ENCODE measurements at regions not wholly inside any gene's neighbourhood (a gene's known extent, or its start where the extent isn't known, plus 50 kb on each side); places are given as distances from the start of the nearest gene placed in this dataset.

GRCh38 chr4:117326091-117326490 is 240.7 kb upstream of the TRAM1L1 start:
- H3K27me3 ChIP-seq (ENCODE audit: control insufficient read depth, insufficient read depth, low read length), result no peaks in the 10 kb centered on the region
- DNase-seq (ENCODE audit: low read depth, low spot score) (no peak), ATAC-seq (no peak)
- intact Hi-C loops (cut with micrococcal nuclease; ENCODE audit: unreplicated experiment), result no loop called here
- H3K4me1 ChIP-seq (ENCODE audit: control insufficient read depth, insufficient read depth, low read length), result no peaks in the 10 kb centered on the region
- no TSS peak for BruUV-seq (replicated peaks)
- no peak for TF ChIP-seq SIN3A (IDR thresholded peaks at IDR 0.05; ENCODE audit: borderline replicate concordance, insufficient read depth, low read depth, low read length)
- no peak for TF ChIP-seq TCF7L2 (IDR thresholded peaks at IDR 0.05; ENCODE audit: low read depth, low read length)
- TF ChIP-seq REST (IDR thresholded peaks at IDR 0.05; ENCODE audit: insufficient read depth in 1 of 2, low read depth in 2 of 2, low read length in 1 of 2), result no peak
- no peak for TF ChIP-seq POLR2AphosphoS5 (IDR thresholded peaks at IDR 0.05; ENCODE audit: low read depth, low read length)
- no peak for TF ChIP-seq CTCF (IDR thresholded peaks at IDR 0.05)
- in situ Hi-C loops (cut with HindIII; ENCODE audit: low pct_unique_long_range_greater_than_20kb, low sequenced_read_pairs), result no loop called here
- no peak overlapping the region for H3K27ac ChIP-seq (ENCODE audit: low read length)
- CTCF ChIA-PET, result no interaction called here
- H3K4me3 ChIP-seq (ENCODE audit: low read depth in 2 of 2, low read length in 2 of 2), result no peak overlapping the region
- POLR2A ChIA-PET, result interaction anchor here (0.6 kb wide), 1 partner anchor 231 kb away, joined by 3 read pairs; no protein-coding TSS in a partner anchor
- no peaks in the 10 kb centered on the region for H3K36me3 ChIP-seq (ENCODE audit: control insufficient read depth, insufficient read depth, low read length)
- no peaks in the 10 kb centered on the region for H3K9me3 ChIP-seq (ENCODE audit: control insufficient read depth, insufficient read depth, low read depth, low read length)

- CTCF ChIA-PET, result no interaction called here
- H3K36me3 ChIP-seq (ENCODE audit: control insufficient read depth, insufficient read depth, low read length), result no peaks in the 10 kb centered on the region
- BruUV-seq (replicated peaks), result no TSS peak
- intact Hi-C loops (cut with micrococcal nuclease; ENCODE audit: unreplicated experiment), result no loop called here
- H3K4me1 ChIP-seq (ENCODE audit: control insufficient read depth, insufficient read depth, low read length), result no peaks in the 10 kb centered on the region
- no peak for TF ChIP-seq POLR2AphosphoS5 (IDR thresholded peaks at IDR 0.05; ENCODE audit: low read depth, low read length)
- no peak for TF ChIP-seq SIN3A (IDR thresholded peaks at IDR 0.05; ENCODE audit: borderline replicate concordance, insufficient read depth, low read depth, low read length)
- no peak for TF ChIP-seq CTCF (IDR thresholded peaks at IDR 0.05)
- TF ChIP-seq TCF7L2 (IDR thresholded peaks at IDR 0.05; ENCODE audit: low read depth, low read length), result no peak
- no peak for TF ChIP-seq REST (IDR thresholded peaks at IDR 0.05; ENCODE audit: insufficient read depth in 1 of 2, low read depth in 2 of 2, low read length in 1 of 2)
- no peak for DNase-seq (ENCODE audit: low read depth, low spot score)
- H3K9me3 ChIP-seq (ENCODE audit: control insufficient read depth, insufficient read depth, low read depth, low read length), result no peaks in the 10 kb centered on the region
- no peak for ATAC-seq
- POLR2A ChIA-PET, result interaction anchor here (0.7 kb wide), 1 partner anchor 372 kb away, joined by 3 read pairs; no protein-coding TSS in a partner anchor
- in situ Hi-C loops (cut with HindIII; ENCODE audit: low pct_unique_long_range_greater_than_20kb, low sequenced_read_pairs), result no loop called here
- no peak overlapping the region for H3K27ac ChIP-seq (ENCODE audit: low read length)
- H3K27me3 ChIP-seq (ENCODE audit: control insufficient read depth, insufficient read depth, low read length), result no peaks in the 10 kb centered on the region
- no peak overlapping the region for H3K4me3 ChIP-seq (ENCODE audit: low read depth in 2 of 2, low read length in 2 of 2)
Observed at GRCh38 chr4:117327491-117327890, 242.1 kb upstream of the TRAM1L1 start.
